Activated naive CD8-positive, alpha-beta T cell treated with anti-CD3 and anti-CD28 coated beads, Interleukin-2, amount 50 U/mL, for 16 hours (primary cell): ENCODE measurements at regions not wholly inside any gene's neighbourhood (a gene's known extent, or its start where the extent isn't known, plus 50 kb on each side); places are given as distances from the start of the nearest gene placed in this dataset.
"Not testable (repeated sequence)": the region's sequence is repeated elsewhere in the genome, so short reads cannot be mapped to it uniquely, and the experiment has no call there.

Experiments used
- DNase-seq: peaks from one replicate; pipeline ENCODE4 v3.0.0-alpha.2; 2020; ENCODE audit warnings: low read depth, low spot score

DNA sequence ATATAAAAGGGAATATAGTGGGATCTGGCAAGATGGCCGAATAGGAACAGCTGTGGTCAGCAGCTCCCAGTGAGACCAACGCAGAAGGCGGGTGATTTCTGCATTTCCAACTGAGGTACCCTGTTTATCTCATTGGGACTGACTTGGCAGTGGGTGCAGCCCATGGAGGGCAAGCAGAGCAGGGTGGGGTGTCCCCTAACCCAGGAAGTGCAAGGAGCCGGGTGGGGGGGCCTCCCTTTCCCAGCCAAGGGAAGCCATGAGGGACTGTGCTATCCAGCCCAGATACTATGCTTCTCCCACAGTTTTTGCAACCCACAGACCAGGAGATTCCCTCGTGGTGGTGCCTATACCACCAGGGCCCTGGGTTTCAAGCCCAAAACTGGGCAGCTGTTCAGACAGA, 342.4 kb downstream of the RPS29 start:
- not testable (repeated sequence) for DNase-seq

DNA sequence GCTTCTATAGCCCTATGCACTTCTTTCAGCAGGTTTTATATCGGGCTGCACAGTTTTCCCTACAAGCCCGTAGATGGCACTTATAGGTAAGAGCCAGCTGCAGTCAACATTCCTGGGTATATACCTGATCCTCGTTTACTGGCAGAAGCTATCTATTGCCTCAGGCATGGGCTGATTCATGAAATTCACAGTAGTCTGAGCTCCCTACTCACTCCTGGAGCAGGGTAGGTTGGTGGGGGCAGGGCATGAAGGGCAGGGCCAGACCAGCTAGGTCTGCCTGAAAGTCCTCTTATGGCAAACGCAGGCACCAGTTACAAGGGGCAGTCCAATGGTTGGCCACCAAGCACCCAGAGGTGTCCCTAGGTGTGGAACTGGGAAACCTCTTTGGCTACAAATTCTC, 345.8 kb downstream of the RPS29 start:
- no peak for DNase-seq

DNA sequence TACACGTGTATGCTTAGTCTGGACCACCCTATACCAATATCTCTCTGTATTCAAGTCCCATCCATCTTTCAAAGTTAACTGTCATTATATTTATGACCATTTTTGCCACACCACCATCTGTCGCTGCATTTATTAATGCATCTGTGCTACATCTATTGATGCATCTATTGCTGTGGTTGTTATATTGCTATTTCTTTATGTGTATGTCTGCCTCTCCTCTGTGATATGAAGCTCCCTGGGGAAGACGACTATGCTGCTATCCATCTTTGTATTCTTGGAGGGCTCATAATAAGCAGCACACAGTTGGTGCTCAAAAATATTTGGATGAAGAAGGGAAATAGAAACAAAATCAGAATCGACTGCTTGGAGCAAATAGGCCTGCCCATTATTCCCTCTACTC, 357.6 kb downstream of the RPS29 start:
- no peak for DNase-seq

DNA sequence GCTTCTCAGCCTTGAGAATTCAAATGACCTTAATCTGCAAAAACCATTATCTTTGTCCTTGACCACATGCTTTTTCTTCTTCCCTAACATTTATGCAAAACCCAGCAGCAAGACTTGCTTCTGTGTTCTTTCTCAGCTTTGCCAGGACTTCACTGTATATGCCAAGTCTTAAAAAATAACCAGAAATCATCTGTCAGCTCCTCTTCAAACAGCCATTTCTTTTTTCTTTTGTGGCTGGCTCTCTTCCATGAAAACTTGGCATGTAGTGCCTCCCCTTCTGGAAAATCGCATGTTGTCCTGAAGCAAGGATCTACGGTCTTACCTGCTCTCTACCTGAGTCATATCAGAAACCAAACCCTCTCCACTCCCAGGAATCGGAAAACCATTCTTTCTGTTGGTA, 364.9 kb downstream of the RPS29 start:
- no peak for DNase-seq

DNA sequence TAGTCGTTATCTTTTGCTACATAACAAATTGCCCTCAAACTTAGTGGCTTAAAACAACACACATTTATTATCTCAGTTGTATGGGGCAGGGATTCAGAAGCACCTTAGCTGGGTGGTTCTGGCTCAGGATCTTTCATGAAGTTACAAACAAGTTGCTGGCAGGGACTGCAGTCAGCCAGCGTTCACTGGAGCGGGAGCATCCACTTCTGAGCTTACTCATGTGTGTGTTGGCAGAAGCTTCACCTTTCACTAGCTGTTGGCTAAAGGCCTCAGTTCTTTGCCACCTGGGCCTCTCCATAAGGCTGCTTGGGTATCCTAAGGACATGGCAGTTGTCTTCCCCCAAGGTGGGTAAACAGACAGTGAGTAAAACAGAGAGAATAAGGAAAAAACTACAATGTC, 365.7 kb downstream of the RPS29 start:
- DNase-seq, result no peak

DNA sequence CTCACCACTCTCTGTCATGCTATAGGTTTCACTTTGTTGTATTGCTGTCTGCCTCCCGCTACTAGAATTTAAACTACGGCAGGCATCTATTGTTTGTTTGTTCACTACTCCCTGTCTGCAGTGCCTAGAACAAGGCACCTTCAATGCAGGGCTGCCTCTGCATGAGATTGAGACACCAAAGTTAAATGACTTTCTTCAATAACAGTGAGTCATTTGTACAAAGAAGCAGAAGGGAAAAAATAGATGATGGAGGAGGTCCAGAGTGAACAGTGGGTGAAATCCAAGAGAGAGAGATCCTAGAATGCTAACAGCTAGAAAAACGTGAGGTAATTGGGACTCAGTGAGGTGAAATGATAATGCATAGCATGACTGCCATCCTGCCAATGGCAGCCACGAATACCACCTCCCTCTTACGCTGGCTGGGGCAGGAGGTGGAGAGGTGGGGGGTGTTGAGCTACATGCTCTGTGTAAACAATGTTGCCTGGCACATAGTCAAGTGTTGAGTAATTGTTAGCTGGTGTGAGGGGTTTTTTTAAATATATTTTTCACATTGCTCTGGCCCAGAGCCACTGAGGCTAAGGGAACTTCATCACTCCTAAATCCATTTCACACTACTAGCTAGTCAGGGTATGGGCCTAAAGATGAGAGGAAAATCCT, 367.6 kb downstream of the RPS29 start:
- DNase-seq, result no peak

DNA sequence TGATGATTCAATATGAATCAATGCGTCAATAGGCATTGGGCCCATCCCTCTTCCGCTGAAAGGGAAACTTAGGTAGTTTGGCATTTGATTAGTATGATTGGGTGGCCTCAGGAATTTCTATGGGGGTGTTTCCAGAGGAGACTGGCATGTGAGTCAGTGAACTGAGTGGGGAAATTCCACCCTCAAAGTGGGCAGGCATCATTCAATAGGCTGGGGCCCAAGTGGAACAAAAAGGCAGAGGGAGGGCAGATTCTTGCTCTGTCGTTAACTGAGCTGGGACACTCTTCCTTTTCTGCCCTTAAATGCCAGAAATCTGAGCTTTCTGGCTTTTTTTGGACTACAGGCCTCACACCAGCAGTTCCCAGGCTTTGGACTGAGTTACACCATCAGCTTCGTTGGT, 373.5 kb downstream of the RPS29 start:
- no peak for DNase-seq

DNA sequence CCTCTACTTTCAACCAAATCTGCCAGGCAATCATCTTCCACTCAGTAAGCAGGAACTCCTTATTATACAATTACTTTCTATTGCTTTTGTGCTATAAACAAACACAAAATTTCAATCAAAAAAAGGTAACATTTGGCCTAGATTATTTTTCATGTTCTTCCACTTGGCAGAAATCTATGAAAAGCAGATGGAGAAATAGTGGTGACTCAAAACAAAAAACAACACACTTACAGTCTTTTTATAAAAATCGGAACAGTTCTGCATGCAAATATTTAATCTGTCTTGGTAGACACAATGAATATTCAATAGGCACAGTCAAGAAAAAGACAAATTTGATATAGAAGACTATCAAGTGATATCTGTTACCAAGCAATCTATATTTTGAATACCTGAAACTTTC, 376.8 kb downstream of the RPS29 start:
- DNase-seq, result no peak

DNA sequence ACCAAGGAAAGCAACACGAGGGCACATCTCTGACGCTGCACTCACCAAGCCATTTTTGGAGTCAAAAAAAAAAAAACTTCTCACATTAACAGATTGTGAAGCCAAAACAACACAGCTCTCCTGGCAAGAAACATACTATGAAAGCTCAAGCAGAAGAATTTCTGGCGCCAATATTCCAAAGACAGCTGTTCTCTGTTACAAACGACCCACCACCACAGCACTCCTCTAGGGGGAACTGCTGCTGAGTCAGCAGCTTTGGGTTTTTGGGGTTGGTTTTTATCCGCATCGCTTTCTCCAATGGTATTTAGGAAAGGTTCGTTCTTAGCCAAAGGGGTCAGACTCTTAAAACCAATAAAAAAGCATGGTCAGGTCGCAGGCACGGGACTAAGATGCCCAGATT, 379.4 kb downstream of the RPS29 start:
- no peak for DNase-seq

DNA sequence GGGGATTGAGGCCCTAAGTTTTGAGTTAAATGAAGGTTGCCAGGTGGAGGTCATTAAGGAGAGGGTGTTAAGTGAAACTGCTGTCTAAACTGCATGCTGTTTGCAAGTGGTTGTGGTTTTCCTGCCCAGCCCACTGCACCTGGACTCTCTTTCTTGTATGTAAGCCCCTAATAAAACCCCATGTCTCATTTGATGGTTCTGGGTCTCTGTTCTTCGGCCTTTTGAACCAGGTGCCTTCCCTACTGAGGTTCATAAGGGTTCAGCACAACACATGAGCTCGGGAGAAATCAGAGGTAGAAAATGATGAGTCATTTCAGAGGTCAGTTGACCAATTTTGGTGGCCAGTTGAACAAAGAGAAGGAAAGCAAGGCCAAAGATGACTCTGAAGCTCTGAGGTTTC, 382.5 kb downstream of the RPS29 start:
- no peak for DNase-seq

DNA sequence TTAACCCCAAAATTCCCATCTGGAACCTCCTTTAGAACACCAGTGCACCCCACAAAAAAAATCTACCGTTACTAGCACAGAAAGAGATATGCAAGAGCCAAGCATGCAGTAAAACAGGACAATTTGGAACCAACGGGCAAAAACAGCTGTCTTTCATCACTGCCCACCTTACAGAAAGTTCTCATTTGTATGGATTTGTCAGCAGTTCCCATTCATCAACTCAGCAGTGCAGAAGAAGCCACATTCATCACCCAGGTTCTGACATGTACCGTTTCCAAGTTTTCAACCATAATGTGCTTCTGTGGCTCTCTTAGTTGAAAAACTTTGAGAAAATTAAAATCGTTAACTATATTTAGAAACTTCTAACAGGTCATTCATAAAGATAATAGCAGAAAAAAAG, 387.0 kb downstream of the RPS29 start:
- no peak for DNase-seq

DNA sequence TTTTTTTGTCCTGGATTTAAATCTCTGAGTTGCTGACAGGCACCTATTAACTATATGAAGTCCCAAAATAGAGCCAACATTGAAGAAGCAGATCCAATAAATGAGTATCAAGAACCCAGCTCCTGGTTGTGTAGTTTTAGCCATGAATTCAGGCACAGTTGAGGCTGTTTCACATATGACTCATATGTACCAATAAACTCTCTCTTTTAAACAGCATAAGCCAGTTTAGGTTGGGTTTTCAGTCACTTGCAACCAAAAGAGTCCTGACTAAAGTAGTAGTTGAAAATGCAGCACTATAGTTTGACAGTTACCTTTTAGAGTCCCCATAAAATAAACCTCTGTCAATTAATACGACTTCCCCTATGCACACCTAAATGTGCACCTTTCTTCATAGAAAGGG, 389.9 kb downstream of the RPS29 start:
- no peak for DNase-seq

DNA sequence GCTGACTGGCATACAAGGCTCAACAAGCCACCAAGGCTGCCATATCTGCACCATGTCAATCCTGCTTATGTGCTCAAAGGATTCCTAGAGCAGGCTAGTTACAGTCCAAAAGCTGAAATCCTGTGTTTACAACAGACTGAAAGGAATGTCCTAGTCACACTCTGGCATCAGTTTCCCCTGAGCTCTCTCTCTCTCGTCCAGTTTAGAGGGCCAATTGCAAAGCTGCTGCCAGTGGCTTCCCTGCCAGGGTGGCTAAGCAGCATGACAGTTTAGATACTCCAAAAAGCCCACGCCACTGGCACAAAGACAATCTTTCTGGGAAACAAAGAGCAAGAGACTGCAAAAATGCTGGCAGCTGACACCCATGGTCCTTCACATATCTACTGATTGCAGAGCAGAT, 392.1 kb downstream of the RPS29 start:
- no peak for DNase-seq

DNA sequence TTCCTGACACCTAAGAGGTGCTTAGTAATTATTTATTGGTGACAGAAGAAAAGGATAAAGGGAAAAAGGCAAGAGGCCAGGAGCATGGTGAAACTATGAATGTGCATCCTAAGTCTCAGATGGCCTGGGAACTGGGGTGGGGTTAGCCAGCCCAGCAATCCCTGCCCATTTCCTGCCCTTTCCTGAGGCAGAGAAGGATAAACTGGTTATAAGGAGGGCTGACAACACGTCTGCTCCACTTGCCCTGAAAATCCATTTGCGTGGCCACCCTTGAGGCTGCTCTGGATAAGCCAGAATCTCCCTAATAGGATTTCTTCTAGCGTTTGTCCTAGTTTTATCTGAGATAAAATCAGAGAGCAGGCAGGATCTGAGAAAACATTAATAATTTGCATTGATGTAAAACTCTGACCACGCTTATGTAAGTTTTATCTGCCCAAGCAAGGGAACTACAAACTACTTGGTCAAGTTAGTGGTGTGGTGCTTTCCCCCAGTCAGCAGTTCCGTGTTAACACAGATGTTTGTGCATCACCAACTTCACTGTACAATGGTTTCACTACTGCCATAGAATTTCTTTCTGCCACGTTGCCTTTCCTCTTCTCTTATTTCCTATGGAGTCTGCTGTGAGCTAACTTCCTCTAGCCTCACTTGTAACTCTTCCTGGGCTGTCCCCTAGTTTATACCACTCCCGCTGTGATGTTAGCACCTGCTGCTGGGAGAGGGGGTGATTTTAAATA, 392.7 kb downstream of the RPS29 start:
- DNase-seq, result no peak

DNA sequence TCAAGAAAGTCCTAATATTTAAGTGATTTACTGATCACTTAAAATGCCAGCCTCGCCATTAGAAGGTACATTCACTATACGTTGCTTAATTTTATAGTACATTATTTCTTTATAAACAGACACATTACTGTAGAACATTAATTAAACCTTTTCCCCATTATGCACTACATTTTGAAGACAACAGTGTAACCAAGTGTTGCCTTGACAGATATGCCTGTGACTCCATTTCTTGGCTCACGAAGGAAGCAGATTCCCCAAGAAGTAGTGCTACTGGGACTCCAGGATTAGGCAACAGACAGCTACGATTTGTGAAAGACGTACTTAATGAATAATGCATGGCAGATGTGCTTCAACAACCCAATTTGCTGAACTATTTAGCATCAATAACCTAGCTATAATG, 394.8 kb downstream of the RPS29 start:
- DNase-seq, result no peak

DNA sequence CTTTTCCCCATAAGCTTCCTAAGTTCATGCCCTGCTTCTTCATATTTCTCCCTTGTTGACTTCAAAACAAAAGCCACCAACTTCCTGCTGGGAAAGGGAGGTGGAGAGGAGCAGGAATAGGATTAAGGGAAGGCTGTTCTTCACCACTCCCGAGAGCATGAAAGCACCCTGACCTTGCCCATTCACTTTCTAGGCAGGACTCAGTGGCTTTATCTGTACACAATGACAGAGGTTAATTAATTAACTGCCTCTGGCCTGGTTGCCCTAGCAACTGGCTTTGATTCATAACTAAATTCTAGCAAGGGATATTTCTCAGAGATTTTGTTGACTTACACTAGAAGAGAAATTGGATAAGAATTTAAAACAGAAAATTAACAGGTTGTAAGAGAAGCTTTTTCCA, 396.8 kb downstream of the RPS29 start:
- no peak for DNase-seq

DNA sequence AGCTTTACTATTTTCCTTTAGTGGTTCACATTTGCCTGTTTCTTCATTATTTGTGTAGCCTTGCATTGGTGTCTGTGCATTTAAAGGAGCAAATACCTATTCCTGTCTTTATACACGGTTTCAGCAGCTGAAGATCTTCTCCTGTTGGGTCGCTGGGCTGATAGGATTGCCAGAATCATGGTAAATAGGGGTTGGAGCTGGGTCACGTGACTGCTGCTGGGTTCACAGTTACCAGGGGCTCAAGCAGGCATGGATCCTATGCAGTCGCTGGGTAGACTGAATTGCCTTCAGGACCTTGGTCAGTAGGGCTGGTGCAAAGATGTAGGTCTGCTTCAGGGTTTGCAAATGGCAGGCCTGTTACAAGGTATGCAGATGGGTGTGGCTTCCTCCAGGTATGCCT, 398.4 kb downstream of the RPS29 start:
- DNase-seq, result no peak

DNA sequence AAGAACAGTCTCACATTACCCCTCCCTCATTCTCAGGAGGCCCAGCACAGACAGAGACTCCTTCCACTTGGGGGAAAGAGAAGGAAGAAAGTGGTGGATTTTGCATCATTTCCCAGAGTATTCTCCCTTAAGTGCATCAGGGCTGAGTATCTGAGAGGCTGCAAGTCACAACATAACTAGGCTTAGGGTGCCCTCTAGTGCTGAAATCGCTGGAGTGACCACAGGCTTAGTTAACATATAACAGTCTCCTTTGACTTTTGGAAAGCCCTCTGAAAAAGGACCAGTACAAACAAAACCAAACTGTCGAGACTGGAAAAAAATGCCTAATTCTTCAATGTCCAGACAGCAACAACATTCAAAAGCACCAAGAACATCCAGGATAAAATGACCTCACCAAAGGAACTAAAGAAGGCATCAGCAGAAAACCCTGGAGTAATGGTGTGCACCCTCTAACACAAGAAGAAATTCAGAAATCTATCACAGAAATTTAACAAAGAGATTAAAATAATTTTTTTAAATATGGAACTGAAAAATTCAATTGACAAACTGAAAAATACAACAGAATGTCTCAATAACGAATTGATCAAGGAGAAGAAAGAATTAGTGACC, 412.3 kb downstream of the RPS29 start:
- DNase-seq, result no peak

DNA sequence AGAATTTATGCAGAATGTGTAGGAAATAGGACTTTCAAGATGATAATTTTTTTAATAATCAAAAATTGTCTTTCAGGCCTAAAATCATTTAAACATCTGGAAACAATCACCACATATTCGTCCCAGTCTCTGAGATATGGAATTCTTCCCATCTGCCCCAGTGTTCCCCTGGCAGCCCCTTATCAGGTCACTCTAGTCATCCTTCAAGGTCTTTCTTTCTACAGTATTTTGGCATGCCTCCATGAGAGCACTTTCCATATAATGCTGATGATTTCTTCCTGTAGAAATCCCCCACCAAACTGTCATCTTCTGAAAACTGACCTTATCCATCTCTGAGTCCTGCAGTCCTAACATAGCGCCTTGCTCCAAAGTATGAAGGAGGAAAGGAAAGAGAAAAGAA, 422.1 kb downstream of the RPS29 start:
- DNase-seq, result no peak

DNA sequence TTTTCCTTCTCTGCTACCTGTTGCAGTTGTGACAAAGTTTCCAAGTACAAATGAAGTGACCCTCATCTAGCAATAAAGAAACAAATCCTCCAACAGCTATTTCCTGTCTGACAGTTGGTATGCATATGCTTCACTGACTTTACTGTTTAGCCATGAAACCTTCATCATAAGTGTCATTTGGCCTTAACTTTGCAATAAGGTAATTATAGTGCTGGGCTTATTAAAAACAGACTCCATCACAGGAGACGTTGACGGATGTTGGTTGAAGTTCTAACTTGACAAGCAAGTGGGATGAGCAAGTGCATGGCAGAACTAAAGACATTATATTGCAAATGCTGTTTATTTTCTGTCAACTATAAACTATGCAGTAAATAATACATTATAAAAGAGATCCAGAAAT, 425.2 kb downstream of the RPS29 start:
- DNase-seq, result no peak

DNA sequence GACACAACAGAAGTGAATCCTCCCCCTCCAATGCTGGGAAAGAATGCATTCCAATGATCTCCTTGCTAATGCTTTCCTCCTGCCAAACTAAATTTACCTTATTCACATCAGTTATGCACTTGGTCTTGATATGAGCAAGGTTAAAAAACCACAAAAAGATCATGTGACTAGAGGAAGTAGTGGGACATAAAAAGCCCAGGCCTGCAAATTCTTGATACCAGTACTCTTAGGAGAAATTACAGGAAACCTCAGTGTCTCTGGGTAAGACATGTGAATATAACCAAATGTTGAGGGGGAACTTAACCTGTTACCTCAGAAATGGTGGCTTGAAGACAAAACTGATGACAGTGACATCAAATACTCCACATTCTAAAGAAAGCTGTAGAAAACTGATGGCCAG, 427.1 kb downstream of the RPS29 start:
- no peak for DNase-seq

DNA sequence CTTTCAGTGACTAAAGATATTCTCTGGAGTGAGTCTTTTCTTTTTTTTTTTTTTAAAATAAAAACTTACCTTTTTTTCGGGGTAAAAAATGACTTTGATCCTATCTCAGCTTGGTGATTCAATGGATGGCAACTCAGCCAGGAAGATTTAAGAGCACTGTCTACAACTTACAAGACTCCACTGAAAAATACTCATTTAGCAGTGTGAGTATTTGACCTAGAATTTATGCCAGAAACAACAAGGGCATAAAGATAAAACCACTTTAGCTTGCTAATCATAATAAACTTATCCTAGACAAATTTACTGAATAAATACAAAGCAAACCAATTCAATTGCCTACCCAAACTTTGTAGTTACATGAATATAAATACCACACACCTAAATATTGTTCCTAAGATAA, 446.6 kb downstream of the RPS29 start:
- DNase-seq, result no peak

DNA sequence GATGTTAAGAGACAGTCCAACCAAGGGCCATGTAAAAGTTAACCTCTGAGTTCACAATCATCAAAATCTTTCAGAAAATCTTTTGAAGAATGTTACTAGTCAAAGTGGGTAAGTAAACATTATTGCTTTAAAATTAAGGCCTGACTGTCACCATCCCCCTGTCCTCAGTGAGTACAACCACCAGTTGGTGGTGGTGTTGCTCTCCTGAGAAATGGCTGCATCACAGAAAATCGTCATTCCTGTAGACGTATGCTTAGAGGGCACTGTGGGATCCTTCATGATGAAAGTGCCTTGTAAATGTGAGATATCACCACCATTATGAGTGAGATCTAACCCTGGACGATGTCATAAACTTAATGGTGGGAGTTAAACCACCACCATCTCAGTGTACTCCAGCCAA, 451.2 kb downstream of the RPS29 start:
- no peak for DNase-seq
